H1 (cell line): ENCODE measurements at regions not wholly inside any gene's neighbourhood (a gene's known extent, or its start where the extent isn't known, plus 50 kb on each side); places are given as distances from the start of the nearest gene placed in this dataset.

ENCODE experiments used
- BACH1 ChIP-seq: IDR thresholded peaks from 2 replicates; pipeline ENCODE4 v1.6.1; 2012; ENCODE audit warnings: low read length, improper control_type of control experiment
- CBX8 ChIP-seq: fragments of 300-800, 300-1000 bp; sonication (generic); IDR thresholded peaks from 2 replicates; pipeline ENCODE4 v1.7.1; 2016; ENCODE audit warnings: low read depth, low read length, borderline replicate concordance
- EGR1 ChIP-seq: IDR thresholded peaks from 2 replicates; pipeline ENCODE4 v1.6.1; 2011; ENCODE audit warnings: low read depth, low read length, borderline replicate concordance
- POLR2A ChIP-seq, 2 experiments: IDR thresholded peaks; 1 replicate in 1 of 2; 2 replicates in 1 of 2; pipeline ENCODE4 v1.6.1; 2011; ENCODE audit warnings: low read depth in 2 of 2, low read length in 2 of 2, mild to moderate bottlenecking in 2 of 2; ENCODE audit errors: control extremely low read depth in 1 of 2
- POLR2AphosphoS5 ChIP-seq: IDR thresholded peaks from 2 replicates; pipeline ENCODE4 v1.6.1; 2011; ENCODE audit warnings: low read depth, low read length
- RAD21 ChIP-seq, 2 experiments: IDR thresholded peaks in 1 of 2; conservative IDR thresholded peaks in 1 of 2; 2 replicates each; pipeline ENCODE4 v1.6.1; 2011; ENCODE audit warnings: low read depth in 2 of 2, low read length in 2 of 2, improper control_type of control experiment in 1 of 2, inconsistent platforms in 1 of 2, mild to moderate bottlenecking in 1 of 2, moderate library complexity in 1 of 2
- RFX5 ChIP-seq: IDR thresholded peaks from 2 replicates; pipeline ENCODE4 v1.6.1; 2011; ENCODE audit warnings: low read depth, low read length, improper control_type of control experiment, borderline replicate concordance
- RXRA ChIP-seq: IDR thresholded peaks from 2 replicates; pipeline ENCODE4 v1.6.1; 2011; ENCODE audit warnings: low read depth, mild to moderate bottlenecking, low read length, moderate library complexity; ENCODE audit not compliant: insufficient read depth
- SIN3A ChIP-seq, 2 experiments: IDR thresholded peaks in 1 of 2; conservative IDR thresholded peaks in 1 of 2; 2 replicates each; pipeline ENCODE4 v1.6.1; 2011 to 2012; ENCODE audit warnings: low read length in 2 of 2, improper control_type of control experiment in 1 of 2, low read depth in 1 of 2, mild to moderate bottlenecking in 1 of 2
- SIX5 ChIP-seq: IDR thresholded peaks from 2 replicates; pipeline ENCODE4 v1.6.1; 2011; ENCODE audit warnings: mild to moderate bottlenecking, low read depth, low read length
- TCF12 ChIP-seq: IDR thresholded peaks from 2 replicates; pipeline ENCODE4 v1.6.1; 2011; ENCODE audit warnings: low read depth, mild to moderate bottlenecking, low read length
- TF ChIP-seq, protein P1 (sequence below): IDR thresholded peaks from 2 replicates; pipeline ENCODE4 v1.6.1; 2012; ENCODE audit warnings: inconsistent platforms
- TF ChIP-seq, protein P2 (sequence below), 3 experiments: IDR thresholded peaks; 1 replicate in 2 of 3; 2 replicates in 1 of 3; pipeline versions ENCODE4 v1.5.1 to v1.6.1; 2011; ENCODE audit warnings: low read length in 3 of 3, mild to moderate bottlenecking in 3 of 3, inconsistent platforms in 2 of 3, low read depth in 1 of 3, moderate library complexity in 1 of 3; ENCODE audit not compliant: insufficient read depth in 1 of 3; ENCODE audit errors: control extremely low read depth in 1 of 3

DNA sequence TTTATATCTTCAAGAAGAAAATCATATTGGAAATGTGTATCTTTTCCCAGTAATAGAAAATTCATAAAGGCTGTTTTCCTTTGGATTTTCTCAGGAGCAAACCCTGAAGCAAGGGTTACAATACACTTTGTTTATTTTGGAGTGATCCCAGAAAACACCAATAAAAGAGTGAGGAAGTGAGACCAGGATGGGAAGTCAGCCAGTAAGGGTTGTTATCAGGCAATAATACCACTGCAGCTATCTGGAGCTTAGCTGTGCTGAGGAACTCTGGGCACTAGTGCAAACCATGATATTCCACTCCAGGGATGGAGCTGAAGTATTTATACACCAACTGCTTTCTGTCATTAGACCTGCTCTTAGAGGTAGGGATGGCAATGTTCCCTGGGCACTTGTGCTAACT, 1002.3 kb downstream of the FLRT2 start:
- TF ChIP-seq POLR2A (IDR thresholded peaks at IDR 0.05; ENCODE audit: control extremely low read depth in 1 of 2, low read depth in 2 of 2, low read length in 2 of 2) (no peak), POLR2AphosphoS5 (no peak), CBX8 (no peak), SIN3A (conservative IDR thresholded peaks at IDR 0.05 in 1 of 2, IDR thresholded peaks at IDR 0.05 in 1 of 2; ENCODE audit: low read depth in 1 of 2, low read length in 2 of 2) (no peak), BACH1 (no peak), TCF12 (no peak), SIX5 (no peak), RFX5 (no peak), RXRA (no peak), RAD21 (IDR thresholded peaks at IDR 0.05 in 1 of 2, conservative IDR thresholded peaks at IDR 0.05 in 1 of 2; ENCODE audit: low read depth in 2 of 2, low read length in 2 of 2) (no peak), EGR1 (no peak)
- TF ChIP-seq, protein P1, sequence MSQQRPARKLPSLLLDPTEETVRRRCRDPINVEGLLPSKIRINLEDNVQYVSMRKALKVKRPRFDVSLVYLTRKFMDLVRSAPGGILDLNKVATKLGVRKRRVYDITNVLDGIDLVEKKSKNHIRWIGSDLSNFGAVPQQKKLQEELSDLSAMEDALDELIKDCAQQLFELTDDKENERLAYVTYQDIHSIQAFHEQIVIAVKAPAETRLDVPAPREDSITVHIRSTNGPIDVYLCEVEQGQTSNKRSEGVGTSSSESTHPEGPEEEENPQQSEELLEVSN = no peak
- TF ChIP-seq, protein P2, sequence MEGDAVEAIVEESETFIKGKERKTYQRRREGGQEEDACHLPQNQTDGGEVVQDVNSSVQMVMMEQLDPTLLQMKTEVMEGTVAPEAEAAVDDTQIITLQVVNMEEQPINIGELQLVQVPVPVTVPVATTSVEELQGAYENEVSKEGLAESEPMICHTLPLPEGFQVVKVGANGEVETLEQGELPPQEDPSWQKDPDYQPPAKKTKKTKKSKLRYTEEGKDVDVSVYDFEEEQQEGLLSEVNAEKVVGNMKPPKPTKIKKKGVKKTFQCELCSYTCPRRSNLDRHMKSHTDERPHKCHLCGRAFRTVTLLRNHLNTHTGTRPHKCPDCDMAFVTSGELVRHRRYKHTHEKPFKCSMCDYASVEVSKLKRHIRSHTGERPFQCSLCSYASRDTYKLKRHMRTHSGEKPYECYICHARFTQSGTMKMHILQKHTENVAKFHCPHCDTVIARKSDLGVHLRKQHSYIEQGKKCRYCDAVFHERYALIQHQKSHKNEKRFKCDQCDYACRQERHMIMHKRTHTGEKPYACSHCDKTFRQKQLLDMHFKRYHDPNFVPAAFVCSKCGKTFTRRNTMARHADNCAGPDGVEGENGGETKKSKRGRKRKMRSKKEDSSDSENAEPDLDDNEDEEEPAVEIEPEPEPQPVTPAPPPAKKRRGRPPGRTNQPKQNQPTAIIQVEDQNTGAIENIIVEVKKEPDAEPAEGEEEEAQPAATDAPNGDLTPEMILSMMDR (IDR thresholded peaks at IDR 0.05; ENCODE audit: control extremely low read depth in 1 of 3, insufficient read depth in 1 of 3, low read depth in 1 of 3, low read length in 3 of 3) = no peak
